Trophoblast cell (in vitro differentiated cells and primary cell): ENCODE measurements at regions not wholly inside any gene's neighbourhood (a gene's known extent, or its start where the extent isn't known, plus 50 kb on each side); places are given as distances from the start of the nearest gene placed in this dataset.

ENCODE experiments used
- DNase-seq, 2 donors: peaks; one replicate each; pipeline ENCODE4 v3.0.0-alpha.2; 2016
- H2AFZ ChIP-seq: 2 replicates; pipeline ENCODE4 v1.6.1; 2013; ENCODE audit warnings: low read length, moderate library complexity, mild to moderate bottlenecking; ENCODE audit not compliant: insufficient read depth, poor library complexity
- H2AK5ac ChIP-seq: 2 replicates; pipeline ENCODE4 v1.6.1; 2013; ENCODE audit warnings: mild to moderate bottlenecking, low read length
- H2BK120ac ChIP-seq: 2 replicates; pipeline ENCODE4 v1.6.1; 2013; ENCODE audit warnings: low read length, mild to moderate bottlenecking, moderate library complexity; ENCODE audit not compliant: insufficient read depth, poor library complexity
- H2BK12ac ChIP-seq: 2 replicates; pipeline ENCODE4 v1.6.1; 2013; ENCODE audit warnings: mild to moderate bottlenecking, low read length, moderate library complexity
- H2BK5ac ChIP-seq: 2 replicates; pipeline ENCODE4 v1.6.1; 2013; ENCODE audit warnings: low read length, low read depth, moderate library complexity, mild to moderate bottlenecking; ENCODE audit not compliant: poor library complexity
- H3K14ac ChIP-seq: 2 replicates; pipeline ENCODE4 v1.6.1; 2013; ENCODE audit warnings: mild to moderate bottlenecking, low read length
- H3K18ac ChIP-seq: 2 replicates; pipeline ENCODE4 v1.6.1; 2013; ENCODE audit warnings: mild to moderate bottlenecking, low read length
- H3K23ac ChIP-seq: 2 replicates; pipeline ENCODE4 v1.6.1; 2013; ENCODE audit warnings: low read length
- H3K27ac ChIP-seq: 2 replicates; pipeline ENCODE4 v1.5.1; 2013; ENCODE audit warnings: low read depth, mild to moderate bottlenecking, inconsistent platforms, low read length, moderate library complexity
- H3K27me3 ChIP-seq: 2 replicates; pipeline ENCODE4 v1.6.1; 2013; ENCODE audit warnings: inconsistent platforms, mild to moderate bottlenecking, low read length, moderate library complexity; ENCODE audit not compliant: insufficient read depth
- H3K36me3 ChIP-seq, 2 experiments: 1 replicate in 1 of 2; 2 replicates in 1 of 2; pipeline ENCODE4 v1.6.1; 2013; ENCODE audit warnings: low read length in 2 of 2, mild to moderate bottlenecking in 2 of 2, moderate library complexity in 1 of 2; ENCODE audit not compliant: insufficient read depth in 2 of 2, control insufficient read depth in 1 of 2
- H3K4ac ChIP-seq: 2 replicates; pipeline ENCODE4 v1.6.1; 2013; ENCODE audit warnings: low read depth, mild to moderate bottlenecking, low read length, moderate library complexity
- H3K4me1 ChIP-seq, 2 experiments: 1 replicate in 1 of 2; 2 replicates in 1 of 2; pipeline ENCODE4 v1.6.1; 2013; ENCODE audit warnings: low read length in 2 of 2, mild to moderate bottlenecking in 2 of 2, moderate library complexity in 1 of 2; ENCODE audit not compliant: insufficient read depth in 2 of 2, control insufficient read depth in 1 of 2
- H3K4me2 ChIP-seq: 2 replicates; pipeline ENCODE4 v1.6.1; 2013; ENCODE audit warnings: inconsistent platforms, mild to moderate bottlenecking, low read length, moderate library complexity
- H3K4me3 ChIP-seq: 2 replicates; pipeline ENCODE4 v1.5.1; 2013; ENCODE audit warnings: mild to moderate bottlenecking, low read depth, low read length, inconsistent platforms
- H3K79me1 ChIP-seq: one replicate; pipeline ENCODE4 v1.6.1; 2013; ENCODE audit warnings: low read length
- H3K79me2 ChIP-seq: 2 replicates; pipeline ENCODE4 v1.6.1; 2013; ENCODE audit warnings: low read length, mild to moderate bottlenecking; ENCODE audit not compliant: control insufficient read depth, insufficient read depth, poor library complexity
- H3K9ac ChIP-seq: 2 replicates; pipeline ENCODE4 v1.6.1; 2013; ENCODE audit warnings: mild to moderate bottlenecking, low read length
- H3K9me3 ChIP-seq: 2 replicates; pipeline ENCODE4 v1.6.1; 2013; ENCODE audit warnings: low read depth, mild to moderate bottlenecking, control low read depth, inconsistent platforms, low read length; ENCODE audit not compliant: insufficient read depth
- H4K12ac ChIP-seq: 2 replicates; pipeline ENCODE4 v1.6.1; 2013; ENCODE audit warnings: low read depth, mild to moderate bottlenecking, low read length, moderate library complexity
- H4K8ac ChIP-seq: 2 replicates; pipeline ENCODE4 v1.6.1; 2013; ENCODE audit warnings: low read depth, mild to moderate bottlenecking, low read length, moderate library complexity
- H4K91ac ChIP-seq: one replicate; pipeline ENCODE4 v1.6.1; 2013; ENCODE audit warnings: low read depth, mild to moderate bottlenecking, low read length, moderate library complexity
- WGBS: extraction: QIAGEN DNeasy Blood & Tissue Kit; methylation state at CpG from one replicate; pipeline ENCODE4 v1.1.7; 2013; ENCODE audit warnings: missing lambda C conversion rate; ENCODE audit not compliant: insufficient read length, insufficient coverage; ENCODE audit errors: extremely low coverage; 5-methylcytosine and 5-hydroxymethylcytosine counted together

DNA sequence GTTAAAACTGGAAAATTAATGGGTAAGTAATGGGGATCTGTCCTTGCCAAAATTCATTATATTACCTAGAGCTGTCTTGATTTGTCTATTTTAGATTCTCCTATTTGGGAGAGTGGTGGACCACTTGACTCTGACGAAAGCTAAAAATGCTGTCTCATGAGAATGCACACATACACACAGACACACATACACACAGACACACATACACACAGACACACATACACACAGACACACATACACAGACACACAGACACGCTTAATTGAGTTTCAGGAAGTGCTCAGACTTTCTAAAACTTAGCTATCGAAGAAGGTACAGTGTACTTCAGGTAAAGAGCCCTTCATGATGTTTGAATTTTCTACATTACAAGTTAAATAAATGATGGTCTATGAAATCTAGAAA, 279.5 kb downstream of the ANKRD50 start:
- H3K4me3 ChIP-seq: no peak overlapping the region
- H2BK120ac ChIP-seq: no peak overlapping the region
- no peaks in the 10 kb centered on the region for H3K79me1 ChIP-seq
- H2BK12ac ChIP-seq: no peak overlapping the region
- H3K4ac ChIP-seq: no peak overlapping the region
- peaks cover 3% of the 10 kb centered on the region for H3K9me3 ChIP-seq
- no peak overlapping the region for H3K27ac ChIP-seq
- no peak overlapping the region for H2AFZ ChIP-seq
- H3K9ac ChIP-seq: no peak overlapping the region
- H3K23ac ChIP-seq: no peak overlapping the region
- peaks cover 0 to 5% of the 10 kb centered on the region in 2 experiments for H3K4me1 ChIP-seq
- no peak overlapping the region for H4K91ac ChIP-seq
- H3K18ac ChIP-seq: no peak overlapping the region
- H4K8ac ChIP-seq: no peak overlapping the region
- no peaks in the 10 kb centered on the region for H3K79me2 ChIP-seq
- no peak overlapping the region for H3K14ac ChIP-seq
- H3K4me2 ChIP-seq: no peak overlapping the region
- H3K36me3 ChIP-seq: no peaks in the 10 kb centered on the region
- no CpG with 5 or more reads among the region's 3 CpGs for WGBS
- no peak overlapping the region for H4K12ac ChIP-seq
- no peaks in the 10 kb centered on the region for H3K27me3 ChIP-seq
- no peak overlapping the region for H2AK5ac ChIP-seq
- DNase-seq: no peak
- no peak overlapping the region for H2BK5ac ChIP-seq

DNA sequence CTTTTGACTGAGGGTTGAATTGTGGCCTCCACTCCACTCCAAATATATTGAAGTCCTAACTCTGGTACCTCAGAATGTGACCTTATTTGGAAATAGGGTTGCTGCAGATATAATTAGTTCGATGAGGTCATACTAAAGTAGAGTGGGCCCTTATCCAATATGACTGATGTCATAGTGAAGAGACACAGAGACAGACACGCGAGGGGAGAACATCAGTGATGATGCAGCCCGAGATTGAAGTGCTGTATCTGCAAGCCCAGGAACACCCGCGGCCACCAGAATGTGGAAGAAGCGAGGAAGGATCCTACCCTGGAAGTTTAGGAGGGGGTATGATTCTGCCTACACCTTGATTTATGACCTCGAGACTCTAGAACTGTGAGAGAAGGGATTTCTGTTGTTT, 279.0 kb downstream of the ANKRD50 start:
- H2AFZ ChIP-seq: no peak overlapping the region
- H4K8ac ChIP-seq: no peak overlapping the region
- no peak overlapping the region for H2BK12ac ChIP-seq
- no peak overlapping the region for H3K23ac ChIP-seq
- H3K4me1 ChIP-seq: peaks cover 0 to 5% of the 10 kb centered on the region in 2 experiments
- no peak overlapping the region for H2AK5ac ChIP-seq
- no peak overlapping the region for H3K9ac ChIP-seq
- no peaks in the 10 kb centered on the region for H3K79me1 ChIP-seq
- H4K91ac ChIP-seq: no peak overlapping the region
- no peak overlapping the region for H4K12ac ChIP-seq
- no peak overlapping the region for H2BK120ac ChIP-seq
- no CpG with 5 or more reads among the region's 8 CpGs for WGBS
- no peak overlapping the region for H3K14ac ChIP-seq
- H3K36me3 ChIP-seq: no peaks in the 10 kb centered on the region
- H3K4me2 ChIP-seq: no peak overlapping the region
- H2BK5ac ChIP-seq: no peak overlapping the region
- no peak overlapping the region for H3K4me3 ChIP-seq
- DNase-seq: no peak
- no peak overlapping the region for H3K4ac ChIP-seq
- H3K79me2 ChIP-seq: no peaks in the 10 kb centered on the region
- no peak overlapping the region for H3K18ac ChIP-seq
- peaks cover 3% of the 10 kb centered on the region for H3K9me3 ChIP-seq
- H3K27ac ChIP-seq: no peak overlapping the region
- no peaks in the 10 kb centered on the region for H3K27me3 ChIP-seq

DNA sequence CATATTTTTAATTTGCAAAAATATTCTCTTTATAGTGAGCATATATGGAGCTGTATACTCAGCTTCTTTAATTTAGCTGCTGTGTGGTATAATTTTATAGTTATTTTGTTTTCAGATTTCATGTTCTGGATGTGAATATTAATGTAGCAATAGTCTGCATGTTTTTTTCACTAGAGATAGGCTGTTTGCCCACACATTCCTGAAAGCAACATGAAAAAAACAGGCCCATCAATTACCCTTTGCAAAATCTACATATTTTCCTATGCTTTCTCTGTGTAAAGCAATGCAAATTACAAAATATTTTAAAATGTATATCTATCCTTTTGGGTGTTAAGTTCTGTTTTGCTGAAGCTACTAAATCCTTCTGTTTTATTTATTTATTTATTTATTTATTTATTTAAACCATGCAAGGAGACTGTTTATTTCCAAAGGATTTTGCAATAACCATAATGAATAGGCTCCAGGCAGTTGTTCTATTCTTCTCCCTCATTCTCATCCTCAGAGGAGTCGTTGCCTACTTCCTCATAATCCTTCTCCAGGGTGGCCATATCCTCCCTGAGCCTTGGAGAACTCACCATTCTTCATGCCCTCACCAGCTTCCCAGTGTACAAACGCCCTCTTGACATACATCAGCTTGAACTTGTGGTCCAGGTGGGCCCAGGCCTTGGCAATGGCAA, 277.1 kb downstream of the ANKRD50 start:
- no CpG with 5 or more reads among the region's 2 CpGs for WGBS
- no peak overlapping the region for H2BK5ac ChIP-seq
- H3K4me2 ChIP-seq: no peak overlapping the region
- H3K79me2 ChIP-seq: no peaks in the 10 kb centered on the region
- no peak overlapping the region for H2BK120ac ChIP-seq
- H3K27me3 ChIP-seq: no peaks in the 10 kb centered on the region
- no peaks in the 10 kb centered on the region for H3K79me1 ChIP-seq
- no peak overlapping the region for H3K4ac ChIP-seq
- DNase-seq: no peak
- H2AK5ac ChIP-seq: no peak overlapping the region
- H3K9me3 ChIP-seq: peaks cover 3% of the 10 kb centered on the region
- H4K91ac ChIP-seq: no peak overlapping the region
- no peak overlapping the region for H2AFZ ChIP-seq
- H3K18ac ChIP-seq: no peak overlapping the region
- no peak overlapping the region for H3K14ac ChIP-seq
- peaks cover 0 to 4% of the 10 kb centered on the region in 2 experiments for H3K4me1 ChIP-seq
- no peak overlapping the region for H3K27ac ChIP-seq
- H4K12ac ChIP-seq: no peak overlapping the region
- no peak overlapping the region for H3K23ac ChIP-seq
- no peak overlapping the region for H4K8ac ChIP-seq
- no peak overlapping the region for H3K9ac ChIP-seq
- no peak overlapping the region for H3K4me3 ChIP-seq
- H2BK12ac ChIP-seq: no peak overlapping the region
- H3K36me3 ChIP-seq: no peaks in the 10 kb centered on the region

DNA sequence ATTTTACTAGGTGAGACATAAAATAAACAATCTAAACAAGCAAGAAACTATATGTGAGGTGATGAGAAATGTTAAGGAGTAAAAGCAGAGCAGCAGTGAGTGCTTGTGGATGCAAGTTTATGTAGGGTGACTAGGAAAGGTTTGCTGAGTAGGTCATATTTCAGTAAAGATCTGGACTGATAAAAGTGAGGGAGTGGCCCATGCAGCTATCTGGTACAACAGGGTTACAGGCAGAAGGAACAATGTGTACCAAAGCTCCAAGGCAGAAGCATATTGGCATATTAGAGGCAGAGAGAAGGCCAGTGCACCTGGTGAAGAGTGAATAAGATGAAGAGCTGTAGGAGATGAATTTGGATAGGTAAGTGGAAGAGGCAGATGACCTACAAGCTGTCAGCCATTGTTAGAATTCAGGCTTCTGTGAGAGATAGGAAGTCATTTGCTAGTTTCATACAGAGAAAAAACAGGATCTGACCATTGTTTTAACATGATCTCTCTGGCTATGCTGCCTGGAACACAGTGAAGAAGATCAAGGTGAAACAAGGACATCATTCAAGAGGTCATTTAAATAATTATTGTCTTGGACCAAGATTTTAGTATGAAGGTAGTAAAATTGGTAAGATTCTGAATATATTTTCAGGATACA, 274.6 kb downstream of the ANKRD50 start:
- Histone ChIP-seq H2BK120ac (no peak overlapping the region), H2AFZ (no peak overlapping the region), H3K18ac (no peak overlapping the region), H3K9me3 (peaks cover 3% of the 10 kb centered on the region), H3K36me3 (no peaks in the 10 kb centered on the region), H3K79me1 (no peaks in the 10 kb centered on the region), H3K27me3 (no peaks in the 10 kb centered on the region), H3K79me2 (no peaks in the 10 kb centered on the region), H4K8ac (no peak overlapping the region), H3K4me2 (no peak overlapping the region), H3K23ac (no peak overlapping the region), H2BK5ac (no peak overlapping the region), H4K12ac (no peak overlapping the region), H2AK5ac (no peak overlapping the region), H3K9ac (no peak overlapping the region), H3K27ac (no peak overlapping the region), H3K4ac (no peak overlapping the region), H3K4me3 (no peak overlapping the region), H2BK12ac (no peak overlapping the region), H3K14ac (no peak overlapping the region), H3K4me1 (peaks cover 0 to 4% of the 10 kb centered on the region in 2 experiments), H4K91ac (no peak overlapping the region)
- DNase-seq: peak in 1 of 2 donors; percentile 43
